Endothelial cell (in vitro differentiated cells): ENCODE measurements at regions not wholly inside any gene's neighbourhood (a gene's known extent, or its start where the extent isn't known, plus 50 kb on each side); places are given as distances from the start of the nearest gene placed in this dataset.

Source experiments
- DNase-seq: peaks from one replicate; pipeline ENCODE4 v3.0.0; 2021; ENCODE audit warnings: low spot score
- H3K27ac Mint-ChIP-seq: one replicate; pipeline ENCODE4 v1.8.0; 2021; ENCODE audit warnings: mixed read lengths, inconsistent platforms; ENCODE audit not compliant: unreplicated experiment
- H3K27me3 Mint-ChIP-seq: one replicate; pipeline ENCODE4 v1.8.0; 2021; ENCODE audit warnings: mild to moderate bottlenecking, moderate library complexity, mixed read lengths, inconsistent platforms; ENCODE audit not compliant: unreplicated experiment
- H3K36me3 Mint-ChIP-seq: one replicate; pipeline ENCODE4 v1.8.0; 2021; ENCODE audit warnings: mild to moderate bottlenecking, low read depth, mixed read lengths, inconsistent platforms; ENCODE audit not compliant: unreplicated experiment
- H3K4me1 Mint-ChIP-seq: one replicate; pipeline ENCODE4 v1.8.0; 2021; ENCODE audit warnings: mild to moderate bottlenecking, mixed read lengths, inconsistent platforms; ENCODE audit not compliant: unreplicated experiment
- H3K4me3 Mint-ChIP-seq: one replicate; pipeline ENCODE4 v1.8.0; 2021; ENCODE audit warnings: mild to moderate bottlenecking, mixed read lengths, inconsistent platforms; ENCODE audit not compliant: unreplicated experiment
- H3K9me3 Mint-ChIP-seq: one replicate; pipeline ENCODE4 v1.8.0; 2021; ENCODE audit warnings: mixed read lengths, inconsistent platforms; ENCODE audit not compliant: unreplicated experiment
- TF ChIP-seq, protein P1 (sequence below): fragments of 200-600 bp; sonication (generic); IDR thresholded peaks from one replicate; pipeline ENCODE4 v1.5.0; 2021; ENCODE audit warnings: antibody characterized with exemption; ENCODE audit not compliant: unreplicated experiment

DNA sequence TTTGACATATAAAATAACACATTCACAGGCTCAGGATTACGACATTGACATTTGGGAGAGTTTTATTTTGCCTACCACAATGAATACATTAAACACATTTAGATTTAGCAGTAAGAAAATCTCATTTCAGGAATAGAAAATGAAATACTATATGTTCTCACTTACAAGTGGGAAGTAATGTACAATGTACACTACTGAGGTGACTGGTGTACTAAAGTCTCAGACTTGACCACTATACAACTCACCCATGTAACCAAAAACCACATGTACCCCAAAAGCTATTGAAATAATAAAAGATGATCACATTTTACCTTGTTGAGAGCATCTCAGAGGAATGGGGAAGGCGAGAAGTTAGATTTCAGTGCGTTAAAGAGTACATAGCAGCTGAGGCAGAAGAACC, 1202.4 kb upstream of the SEMA6A start:
- H3K27ac Mint-ChIP-seq = no peak overlapping the region
- DNase-seq = no peak
- H3K27me3 Mint-ChIP-seq = no peaks in the 10 kb centered on the region
- TF ChIP-seq, protein P1, sequence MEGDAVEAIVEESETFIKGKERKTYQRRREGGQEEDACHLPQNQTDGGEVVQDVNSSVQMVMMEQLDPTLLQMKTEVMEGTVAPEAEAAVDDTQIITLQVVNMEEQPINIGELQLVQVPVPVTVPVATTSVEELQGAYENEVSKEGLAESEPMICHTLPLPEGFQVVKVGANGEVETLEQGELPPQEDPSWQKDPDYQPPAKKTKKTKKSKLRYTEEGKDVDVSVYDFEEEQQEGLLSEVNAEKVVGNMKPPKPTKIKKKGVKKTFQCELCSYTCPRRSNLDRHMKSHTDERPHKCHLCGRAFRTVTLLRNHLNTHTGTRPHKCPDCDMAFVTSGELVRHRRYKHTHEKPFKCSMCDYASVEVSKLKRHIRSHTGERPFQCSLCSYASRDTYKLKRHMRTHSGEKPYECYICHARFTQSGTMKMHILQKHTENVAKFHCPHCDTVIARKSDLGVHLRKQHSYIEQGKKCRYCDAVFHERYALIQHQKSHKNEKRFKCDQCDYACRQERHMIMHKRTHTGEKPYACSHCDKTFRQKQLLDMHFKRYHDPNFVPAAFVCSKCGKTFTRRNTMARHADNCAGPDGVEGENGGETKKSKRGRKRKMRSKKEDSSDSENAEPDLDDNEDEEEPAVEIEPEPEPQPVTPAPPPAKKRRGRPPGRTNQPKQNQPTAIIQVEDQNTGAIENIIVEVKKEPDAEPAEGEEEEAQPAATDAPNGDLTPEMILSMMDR = no peak
- no peaks in the 10 kb centered on the region for H3K36me3 Mint-ChIP-seq
- no peak overlapping the region for H3K4me3 Mint-ChIP-seq
- H3K4me1 Mint-ChIP-seq = peaks cover 6% of the 10 kb centered on the region
- H3K9me3 Mint-ChIP-seq = no peaks in the 10 kb centered on the region

DNA sequence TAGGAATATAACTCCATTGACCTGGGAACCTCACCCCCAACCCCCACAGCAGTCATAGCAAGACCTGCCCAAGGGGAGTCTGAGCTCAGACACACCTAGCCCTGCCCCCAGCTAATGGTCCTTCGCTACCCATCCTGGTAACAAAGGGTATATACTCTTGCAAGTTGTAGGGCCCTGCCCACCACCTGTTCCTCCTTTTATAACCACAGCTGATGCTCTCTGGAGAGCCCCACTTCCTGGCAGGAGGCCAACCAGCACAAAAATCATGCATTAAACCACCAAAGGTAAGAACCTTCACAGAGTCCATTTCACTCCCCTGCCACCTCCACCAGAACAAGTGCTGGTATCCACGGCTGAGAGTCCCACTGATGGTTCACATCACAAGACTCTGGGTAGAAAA, 1195.3 kb upstream of the SEMA6A start:
- peaks cover 2% of the 10 kb centered on the region for H3K27me3 Mint-ChIP-seq
- TF ChIP-seq, protein P1 = no peak
- no peaks in the 10 kb centered on the region for H3K9me3 Mint-ChIP-seq
- DNase-seq = no peak
- H3K4me3 Mint-ChIP-seq = no peak overlapping the region
- H3K36me3 Mint-ChIP-seq = no peaks in the 10 kb centered on the region
- H3K4me1 Mint-ChIP-seq = peaks cover 2% of the 10 kb centered on the region
- H3K27ac Mint-ChIP-seq = no peak overlapping the region

DNA sequence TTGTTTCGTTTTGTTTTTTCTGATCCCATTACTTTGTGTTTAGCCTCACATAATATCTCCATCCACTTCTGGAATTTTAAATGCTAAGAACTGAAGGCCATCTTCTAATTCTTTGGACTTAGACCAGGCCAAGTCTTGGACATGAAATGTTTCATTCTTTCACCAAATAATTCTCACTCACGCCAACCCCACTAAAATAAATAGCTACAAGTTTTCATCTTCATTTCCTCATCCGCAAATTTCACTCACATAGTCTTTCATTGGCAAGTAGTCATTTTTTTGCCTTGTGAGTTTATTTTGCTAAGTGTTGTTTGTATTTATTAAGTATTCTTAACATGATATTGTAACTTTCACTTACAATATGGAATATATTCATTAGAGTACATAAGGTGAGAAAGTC, 1188.6 kb upstream of the SEMA6A start:
- TF ChIP-seq, protein P1 = no peak
- no peak overlapping the region for H3K4me3 Mint-ChIP-seq
- no peaks in the 10 kb centered on the region for H3K9me3 Mint-ChIP-seq
- no peak for DNase-seq
- H3K4me1 Mint-ChIP-seq = peaks cover 5% of the 10 kb centered on the region
- no peaks in the 10 kb centered on the region for H3K27me3 Mint-ChIP-seq
- H3K36me3 Mint-ChIP-seq = no peaks in the 10 kb centered on the region
- no peak overlapping the region for H3K27ac Mint-ChIP-seq

DNA sequence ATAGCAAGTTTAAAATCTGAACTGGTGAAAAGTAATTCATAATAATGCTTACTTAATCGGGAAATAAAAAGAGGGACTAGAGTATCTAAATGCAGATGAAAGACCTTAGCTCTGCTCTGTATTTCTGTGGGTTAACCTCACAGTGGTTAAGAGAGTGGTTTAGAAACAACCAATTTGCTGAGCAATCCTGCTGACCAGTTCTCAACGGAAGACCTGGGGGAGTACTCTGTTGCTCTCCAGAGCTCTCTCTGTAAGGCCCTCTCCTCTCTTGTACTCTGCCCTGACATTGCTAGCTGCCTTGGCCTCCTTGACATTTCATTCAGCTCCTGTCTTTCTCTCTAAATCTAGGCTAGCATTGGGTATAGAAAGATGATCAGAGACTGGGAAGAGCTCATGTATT, 1186.6 kb upstream of the SEMA6A start:
- H3K27me3 Mint-ChIP-seq = no peaks in the 10 kb centered on the region
- H3K4me3 Mint-ChIP-seq = no peak overlapping the region
- H3K27ac Mint-ChIP-seq = no peak overlapping the region
- TF ChIP-seq, protein P1 = no peak
- no peak for DNase-seq
- peaks cover 3% of the 10 kb centered on the region for H3K4me1 Mint-ChIP-seq
- H3K9me3 Mint-ChIP-seq = no peaks in the 10 kb centered on the region
- no peaks in the 10 kb centered on the region for H3K36me3 Mint-ChIP-seq

DNA sequence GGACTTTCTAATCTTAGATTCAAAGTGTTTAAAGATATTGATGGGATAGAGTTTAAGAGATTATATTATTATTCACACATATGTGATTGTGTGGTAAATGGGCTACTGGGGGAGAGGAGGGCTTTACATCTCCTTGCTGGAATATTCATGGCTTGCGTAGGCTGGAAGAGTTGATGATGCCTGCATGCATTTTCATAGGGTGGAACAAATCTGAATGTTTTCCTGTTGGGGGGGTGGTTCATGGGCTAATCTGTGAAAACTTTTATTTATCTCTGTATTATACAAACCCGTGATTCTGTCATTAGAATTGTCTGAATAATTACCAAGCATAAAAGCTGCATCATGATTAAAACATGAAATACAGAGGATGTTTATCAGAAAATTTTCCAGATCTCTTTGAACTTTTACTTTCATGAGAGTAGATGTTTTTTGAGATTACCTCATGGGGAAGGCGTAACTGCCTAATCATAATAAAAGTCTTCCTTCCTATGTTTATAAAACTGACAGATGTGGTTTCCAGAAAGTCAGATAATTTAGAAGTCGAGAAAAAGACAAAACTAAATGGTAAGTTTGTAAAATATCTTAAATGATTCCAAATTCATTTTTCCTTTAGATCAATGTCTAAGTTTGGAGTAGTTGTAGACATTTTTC, 1185.4 kb upstream of the SEMA6A start:
- no peak overlapping the region for H3K27ac Mint-ChIP-seq
- H3K27me3 Mint-ChIP-seq = no peaks in the 10 kb centered on the region
- H3K9me3 Mint-ChIP-seq = no peaks in the 10 kb centered on the region

More for the DNA sequence above, 1185.4 kb upstream of the SEMA6A start:
- no peak for DNase-seq
- Mint-ChIP-seq H3K36me3 (no peaks in the 10 kb centered on the region), H3K4me1 (peaks cover 3% of the 10 kb centered on the region), H3K4me3 (no peak overlapping the region)
- TF ChIP-seq, protein P1 = no peak
